Lung (tissue), 11 donors: ENCODE measurements at regions not wholly inside any gene's neighbourhood (a gene's known extent, or its start where the extent isn't known, plus 50 kb on each side); places are given as distances from the start of the nearest gene placed in this dataset.
A peak's percentile ranks its signal among the peaks of the same experiment; 100 is the strongest.

ENCODE experiments used
- ATAC-seq: fragments of 200-7000 bp; cut with Tn5 transposase; one replicate; pipeline ENCODE4 v1.9.1; 2020; ENCODE audit warnings: moderate number of reproducible peaks; ENCODE audit not compliant: insufficient read depth, low FRiP score
- DNase-seq, 3 donors: peaks; one replicate each; pipeline ENCODE4 v3.0.0-alpha.2; 2013 to 2017
- H3K27ac ChIP-seq, 2 donors: one replicate each; pipeline ENCODE4 v1.5.1; 2013; ENCODE audit warnings: mild to moderate bottlenecking in 2 of 2, moderate library complexity in 2 of 2, control low read depth in 1 of 2, inconsistent platforms in 1 of 2, low read depth in 1 of 2, low read length in 1 of 2
- H3K27me3 ChIP-seq, 3 donors: one replicate each; pipeline ENCODE4 v1.5.1; 2013; ENCODE audit warnings: low read length in 2 of 3; ENCODE audit not compliant: control insufficient read depth in 3 of 3, insufficient read depth in 3 of 3
- H3K36me3 ChIP-seq, 4 donors: one replicate each; pipeline ENCODE4 v1.5.1; 2013; ENCODE audit warnings: low read length in 4 of 4, mild to moderate bottlenecking in 1 of 4, moderate library complexity in 1 of 4; ENCODE audit not compliant: control insufficient read depth in 4 of 4, insufficient read depth in 4 of 4
- H3K4me1 ChIP-seq, 5 donors: one replicate each; pipeline ENCODE4 v1.5.1; 2013; ENCODE audit warnings: low read length in 5 of 5, mild to moderate bottlenecking in 2 of 5, moderate library complexity in 1 of 5; ENCODE audit not compliant: control insufficient read depth in 5 of 5, insufficient read depth in 5 of 5
- H3K4me3 ChIP-seq: one replicate; pipeline ENCODE4 v1.5.1; 2013; ENCODE audit warnings: mild to moderate bottlenecking, control low read depth, moderate library complexity
- H3K9ac ChIP-seq, 2 donors: one replicate each; pipeline ENCODE4 v1.5.1; 2013; ENCODE audit warnings: low read length in 2 of 2, control low read depth in 1 of 2; ENCODE audit not compliant: insufficient read depth in 1 of 2
- H3K9me3 ChIP-seq, 4 donors: one replicate each; pipeline ENCODE4 v1.5.1; 2013; ENCODE audit warnings: low read length in 3 of 4, mild to moderate bottlenecking in 1 of 4, moderate library complexity in 1 of 4; ENCODE audit not compliant: control insufficient read depth in 4 of 4, insufficient read depth in 3 of 4
- WGBS, 2 donors: extraction: QIAGEN DNeasy Blood & Tissue Kit; methylation state at CpG; one replicate each; pipeline ENCODE4 v1.1.7; 2013; 5-methylcytosine and 5-hydroxymethylcytosine counted together
- TF ChIP-seq, protein P1 (sequence below): IDR thresholded peaks from 2 replicates; pipeline ENCODE4 v1.5.1; 2012; ENCODE audit warnings: mild to moderate bottlenecking; ENCODE audit errors: control extremely low read depth, extremely low read depth
- donor health status: control.
- donor health status: control.
- donor health status: Bipolar disorder and iron deficiency.
- donor health status: healthy.
- donor health status: DM: yes; HTN: yes; CAD: no.

DNA sequence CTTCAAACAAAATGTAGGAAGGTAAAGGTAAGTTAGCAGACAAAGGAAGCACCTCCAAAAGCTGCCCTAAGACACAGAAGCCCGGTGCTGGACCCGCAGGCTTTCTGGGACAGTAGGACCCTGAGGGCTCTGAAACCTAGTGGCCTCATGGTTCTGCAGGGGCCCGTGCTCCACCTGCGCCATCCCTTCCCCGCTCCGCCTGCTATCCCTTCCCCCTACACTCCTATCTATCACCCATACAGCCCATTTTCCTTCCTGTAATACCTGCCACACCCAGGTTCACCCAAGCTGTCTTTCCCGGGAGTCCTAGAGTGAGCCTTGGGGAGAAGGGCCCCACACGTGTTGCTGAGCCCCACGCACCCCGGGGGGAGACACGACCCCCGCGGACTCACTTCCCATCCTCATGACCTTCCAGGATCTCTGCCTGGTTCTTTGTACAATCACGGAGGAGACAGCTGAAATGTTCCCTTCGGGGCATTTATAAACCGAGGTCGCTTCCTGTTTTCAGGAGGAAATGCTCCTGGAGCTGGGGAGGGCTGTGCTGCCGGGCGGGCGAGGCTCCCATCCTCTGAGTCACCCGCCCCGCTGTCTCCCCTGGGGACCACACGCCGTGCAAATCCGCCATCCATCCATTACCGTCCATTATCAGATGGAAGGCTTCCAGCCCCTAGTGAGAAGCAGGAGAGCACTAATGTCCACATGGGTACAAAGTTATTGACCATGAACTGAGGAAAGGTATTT is 251.7 kb upstream of the PITRM1 start:
- Histone ChIP-seq H3K27me3 (no peaks in the 10 kb centered on the region), H3K4me3 (no peak overlapping the region), H3K9ac (no peak overlapping the region), H3K9me3 (no peaks in the 10 kb centered on the region), H3K4me1 (peaks cover 0 to 21% (median 7%) of the 10 kb centered on the region in 5 donors), H3K27ac (peak overlapping the region; percentile 74 to 83), H3K36me3 (no peaks in the 10 kb centered on the region)
- WGBS, 2 donors = 45 to 53% methylated on average over 26 of the region's 26 CpGs
- no peak for DNase-seq
- peak; percentile 43 for ATAC-seq
- TF ChIP-seq, protein P1, sequence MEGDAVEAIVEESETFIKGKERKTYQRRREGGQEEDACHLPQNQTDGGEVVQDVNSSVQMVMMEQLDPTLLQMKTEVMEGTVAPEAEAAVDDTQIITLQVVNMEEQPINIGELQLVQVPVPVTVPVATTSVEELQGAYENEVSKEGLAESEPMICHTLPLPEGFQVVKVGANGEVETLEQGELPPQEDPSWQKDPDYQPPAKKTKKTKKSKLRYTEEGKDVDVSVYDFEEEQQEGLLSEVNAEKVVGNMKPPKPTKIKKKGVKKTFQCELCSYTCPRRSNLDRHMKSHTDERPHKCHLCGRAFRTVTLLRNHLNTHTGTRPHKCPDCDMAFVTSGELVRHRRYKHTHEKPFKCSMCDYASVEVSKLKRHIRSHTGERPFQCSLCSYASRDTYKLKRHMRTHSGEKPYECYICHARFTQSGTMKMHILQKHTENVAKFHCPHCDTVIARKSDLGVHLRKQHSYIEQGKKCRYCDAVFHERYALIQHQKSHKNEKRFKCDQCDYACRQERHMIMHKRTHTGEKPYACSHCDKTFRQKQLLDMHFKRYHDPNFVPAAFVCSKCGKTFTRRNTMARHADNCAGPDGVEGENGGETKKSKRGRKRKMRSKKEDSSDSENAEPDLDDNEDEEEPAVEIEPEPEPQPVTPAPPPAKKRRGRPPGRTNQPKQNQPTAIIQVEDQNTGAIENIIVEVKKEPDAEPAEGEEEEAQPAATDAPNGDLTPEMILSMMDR = no peak

DNA sequence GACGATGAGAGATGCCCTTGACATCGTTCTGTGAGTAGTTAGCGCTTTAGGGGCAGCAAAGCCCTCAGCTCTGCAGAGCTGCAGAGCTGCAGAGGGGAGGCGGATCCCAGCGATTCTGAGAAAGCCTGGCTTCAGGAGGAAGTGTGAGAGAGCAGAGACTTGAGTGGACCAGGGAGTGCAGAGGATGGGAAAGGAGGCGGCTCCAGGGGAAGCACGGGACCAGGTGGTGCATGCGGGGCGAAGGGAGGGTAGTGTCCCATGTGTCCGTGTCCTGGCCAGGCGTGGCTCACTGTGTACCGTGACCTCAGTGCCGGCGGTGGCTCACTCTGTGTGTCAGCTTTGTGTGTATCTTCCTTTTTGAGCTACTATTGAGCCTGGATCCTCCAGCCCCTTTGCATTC is 250.8 kb upstream of the PITRM1 start:
- no peak overlapping the region for H3K27ac ChIP-seq

DNA sequence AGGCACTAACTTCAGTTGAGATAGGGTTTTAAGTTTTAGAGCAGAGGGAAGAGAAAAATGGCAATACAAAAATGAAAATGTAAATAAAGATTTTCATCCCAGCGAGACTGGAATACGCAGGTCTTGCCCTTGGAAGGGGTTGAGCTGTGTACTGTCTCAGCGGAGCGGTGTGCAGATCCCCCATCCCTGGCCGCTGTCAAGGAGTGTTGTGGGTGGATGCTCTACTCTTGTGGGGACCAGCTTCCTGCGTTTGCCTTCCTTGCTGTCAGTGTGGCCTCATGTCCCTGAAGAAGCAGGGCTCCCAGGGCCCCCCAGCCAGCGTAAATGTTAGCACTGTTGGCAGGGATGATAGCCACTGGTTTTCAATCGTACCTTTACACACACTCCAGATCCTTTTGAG is 249.7 kb upstream of the PITRM1 start:
- ATAC-seq = no peak
- TF ChIP-seq, protein P1 = no peak
- DNase-seq = no peak
- H3K4me3 ChIP-seq = no peak overlapping the region
- no peaks in the 10 kb centered on the region for H3K9me3 ChIP-seq
- H3K27me3 ChIP-seq = no peaks in the 10 kb centered on the region
- peaks cover 0 to 16% (median 8%) of the 10 kb centered on the region in 5 donors for H3K4me1 ChIP-seq
- H3K27ac ChIP-seq = no peak overlapping the region
- 78 to 80% methylated on average over 8 of the region's 8 CpGs for WGBS, 2 donors
- H3K36me3 ChIP-seq = no peaks in the 10 kb centered on the region
- H3K9ac ChIP-seq = no peak overlapping the region

More for the DNA sequence above, 250.8 kb upstream of the PITRM1 start:
- no peaks in the 10 kb centered on the region for H3K36me3 ChIP-seq
- ATAC-seq = no peak
- WGBS, 2 donors = 82 to 88% methylated on average over 14 of the region's 14 CpGs
- peaks cover 0 to 18% (median 7%) of the 10 kb centered on the region in 5 donors for H3K4me1 ChIP-seq
- TF ChIP-seq, protein P1 = no peak
- no peaks in the 10 kb centered on the region for H3K9me3 ChIP-seq
- no peak overlapping the region for H3K9ac ChIP-seq
- DNase-seq = no peak
- H3K27me3 ChIP-seq = no peaks in the 10 kb centered on the region
- H3K4me3 ChIP-seq = no peak overlapping the region
